BJ (cell line): ENCODE measurements at regions not wholly inside any gene's neighbourhood (a gene's known extent, or its start where the extent isn't known, plus 50 kb on each side); places are given as distances from the start of the nearest gene placed in this dataset.

ENCODE experiments used
- CTCF ChIA-PET: fragments of 350-600 bp; formaldehyde crosslinking; extraction: SDS; loops from one replicate; lab custom pipeline; 2021; ENCODE audit warnings: antibody characterized with exemption, inconsistent platforms; lab: Yijun Ruan, JAX
- POLR2A ChIA-PET: fragments of 300-600 bp; sonication (Branson Sonifier 250); formaldehyde crosslinking; extraction: SDS; loops from one replicate; lab custom pipeline; 2021; ENCODE audit warnings: antibody characterized with exemption; lab: Charles Lee
- DNase-seq: peaks from one replicate; pipeline ENCODE4 v3.0.0-alpha.2; 2011; ENCODE audit warnings: low read depth
- H3K27me3 ChIP-seq: 2 replicates; pipeline ENCODE4 v1.6.0; 2011; ENCODE audit warnings: low read length; ENCODE audit not compliant: control insufficient read depth, insufficient read depth
- H3K36me3 ChIP-seq: 2 replicates; pipeline ENCODE4 v1.5.1; 2011; ENCODE audit warnings: low read length; ENCODE audit not compliant: control insufficient read depth, insufficient read depth
- H3K4me3 ChIP-seq: 2 replicates; pipeline ENCODE4 v1.5.1; 2011; ENCODE audit warnings: low read depth, mild to moderate bottlenecking, control low read depth, low read length
- CTCF ChIP-seq: IDR thresholded peaks from 2 replicates; pipeline ENCODE4 v1.5.1; 2011; ENCODE audit warnings: low read depth, mild to moderate bottlenecking, control low read depth, inconsistent platforms, low read length, moderate library complexity; ENCODE audit not compliant: insufficient read depth

GRCh38 chr1:213585402-213585801 is 402.4 kb upstream of the PROX1 start:
- Histone ChIP-seq H3K27me3 (no peaks in the 10 kb centered on the region), H3K4me3 (no peak overlapping the region), H3K36me3 (no peaks in the 10 kb centered on the region)
- CTCF ChIA-PET: interaction anchor here (1.2 kb wide), 1 partner anchor 16 kb away, joined by 4 read pairs; no protein-coding TSS in a partner anchor
- no peak for DNase-seq
- no peak for TF ChIP-seq CTCF
- POLR2A ChIA-PET: no interaction called here

- Histone ChIP-seq H3K4me3 (no peak overlapping the region), H3K27me3 (no peaks in the 10 kb centered on the region), H3K36me3 (no peaks in the 10 kb centered on the region)
- ChIA-PET CTCF (no interaction called here), POLR2A (no interaction called here)
- TF ChIP-seq CTCF: no peak
- DNase-seq: no peak
These were observed 401.7 kb upstream of the PROX1 start for GRCh38 chr1:213585959-213586586.

GRCh38 chr1:213586587-213586972 is 401.2 kb upstream of the PROX1 start:
- TF ChIP-seq CTCF: no peak
- Histone ChIP-seq H3K27me3 (no peaks in the 10 kb centered on the region), H3K4me3 (no peak overlapping the region), H3K36me3 (no peaks in the 10 kb centered on the region)
- ChIA-PET POLR2A (no interaction called here), CTCF (no interaction called here)
- no peak for DNase-seq

- H3K36me3 ChIP-seq: no peaks in the 10 kb centered on the region
- ChIA-PET POLR2A (no interaction called here), CTCF (no interaction called here)
- no peaks in the 10 kb centered on the region for H3K27me3 ChIP-seq
- no peak for DNase-seq
- no peak overlapping the region for H3K4me3 ChIP-seq
- TF ChIP-seq CTCF: no peak
These were observed 391.0 kb upstream of the PROX1 start for GRCh38 chr1:213596729-213597128.

- no peaks in the 10 kb centered on the region for H3K36me3 ChIP-seq
- TF ChIP-seq CTCF: no peak
- POLR2A ChIA-PET: no interaction called here
- no peaks in the 10 kb centered on the region for H3K27me3 ChIP-seq
- no peak overlapping the region for H3K4me3 ChIP-seq
- CTCF ChIA-PET: no interaction called here
- no peak for DNase-seq
These were observed 389.5 kb upstream of the PROX1 start for GRCh38 chr1:213598263-213598662.
